H9 (cell line): ENCODE measurements at regions not wholly inside any gene's neighbourhood (a gene's known extent, or its start where the extent isn't known, plus 50 kb on each side); places are given as distances from the start of the nearest gene placed in this dataset.

Experiments
- DNase-seq: peaks from one replicate; pipeline ENCODE4 v3.0.0-alpha.2; 2017
- H2AFZ ChIP-seq: one replicate; pipeline ENCODE4 v1.6.1; 2013; ENCODE audit warnings: mild to moderate bottlenecking, low read length, control low read depth, moderate library complexity
- H2AK5ac ChIP-seq: 2 replicates; pipeline ENCODE4 v1.6.1; 2013; ENCODE audit warnings: low read length, control low read depth, mixed read lengths; ENCODE audit not compliant: insufficient read length
- H2BK120ac ChIP-seq: one replicate; pipeline ENCODE4 v1.6.1; 2013; ENCODE audit warnings: low read depth, mild to moderate bottlenecking, low read length, control low read depth, inconsistent platforms; ENCODE audit not compliant: poor library complexity, severe bottlenecking
- H2BK12ac ChIP-seq: 2 replicates; pipeline ENCODE4 v1.6.1; 2013; ENCODE audit warnings: low read length, control low read depth, mixed read lengths, low read depth; ENCODE audit not compliant: insufficient read length
- H2BK15ac ChIP-seq: 2 replicates; pipeline ENCODE4 v1.6.1; 2013; ENCODE audit warnings: low read depth, low read length, control low read depth
- H2BK20ac ChIP-seq: one replicate; pipeline ENCODE4 v1.6.1; 2013; ENCODE audit warnings: low read depth, mild to moderate bottlenecking, low read length, control low read depth, inconsistent platforms; ENCODE audit not compliant: poor library complexity, severe bottlenecking
- H2BK5ac ChIP-seq: 2 replicates; pipeline ENCODE4 v1.6.1; 2013; ENCODE audit warnings: low read length, control low read depth, mixed read lengths; ENCODE audit not compliant: insufficient read length
- H3K14ac ChIP-seq: 2 replicates; pipeline ENCODE4 v1.6.1; 2013; ENCODE audit warnings: low read length, control low read depth; ENCODE audit not compliant: insufficient read depth
- H3K18ac ChIP-seq: 2 replicates; pipeline ENCODE4 v1.6.1; 2013; ENCODE audit warnings: low read depth, mild to moderate bottlenecking, mixed read lengths, low read length, control low read depth; ENCODE audit not compliant: insufficient read length
- H3K23ac ChIP-seq: 2 replicates; pipeline ENCODE4 v1.6.1; 2013; ENCODE audit warnings: low read length, control low read depth, mixed read lengths, low read depth; ENCODE audit not compliant: insufficient read length
- H3K23me2 ChIP-seq: 2 replicates; pipeline ENCODE4 v1.6.1; 2013; ENCODE audit warnings: low read depth, mild to moderate bottlenecking, mixed read lengths, low read length, control low read depth; ENCODE audit not compliant: insufficient read length, poor library complexity, severe bottlenecking
- H3K27ac ChIP-seq: 2 replicates; pipeline ENCODE4 v1.5.1; 2013; ENCODE audit warnings: low read length, control low read depth, mixed read lengths, low read depth; ENCODE audit not compliant: insufficient read length
- H3K27me3 ChIP-seq: 2 replicates; pipeline ENCODE4 v1.6.1; 2013; ENCODE audit warnings: low read length, control low read depth, inconsistent platforms; ENCODE audit not compliant: insufficient read depth
- H3K4ac ChIP-seq: 2 replicates; pipeline ENCODE4 v1.6.1; 2013; ENCODE audit warnings: low read depth, mild to moderate bottlenecking, control low read depth, inconsistent platforms, low read length, moderate library complexity
- H3K4me1 ChIP-seq: 2 replicates; pipeline ENCODE4 v1.6.1; 2013; ENCODE audit warnings: low read length, control low read depth, inconsistent platforms; ENCODE audit not compliant: insufficient read depth
- H3K4me2 ChIP-seq: 2 replicates; pipeline ENCODE4 v1.6.1; 2013; ENCODE audit warnings: low read length, control low read depth, mixed read lengths; ENCODE audit not compliant: insufficient read length, insufficient read depth
- H3K56ac ChIP-seq: 2 replicates; pipeline ENCODE4 v1.6.1; 2013; ENCODE audit warnings: low read depth, mild to moderate bottlenecking, mixed read lengths, low read length, control low read depth; ENCODE audit not compliant: insufficient read length
- H3K79me1 ChIP-seq: 2 replicates; pipeline ENCODE4 v1.6.1; 2013; ENCODE audit warnings: low read depth, mild to moderate bottlenecking, moderate library complexity, low read length, control low read depth, inconsistent platforms; ENCODE audit not compliant: insufficient read depth, poor library complexity, severe bottlenecking
- H3K79me2 ChIP-seq: 2 replicates; pipeline ENCODE4 v1.6.1; 2013; ENCODE audit warnings: low read length, control low read depth, inconsistent platforms; ENCODE audit not compliant: insufficient read depth
- H3K9ac ChIP-seq: 2 replicates; pipeline ENCODE4 v1.6.1; 2013; ENCODE audit warnings: low read length, control low read depth, mixed read lengths; ENCODE audit not compliant: insufficient read length; ENCODE audit errors: extremely low read depth
- H3K9me3 ChIP-seq: one replicate; pipeline ENCODE4 v1.6.1; 2013; ENCODE audit warnings: low read depth, low read length, inconsistent platforms; ENCODE audit not compliant: control insufficient read depth
- H3T11ph ChIP-seq: one replicate; pipeline ENCODE4 v1.6.1; 2013; ENCODE audit warnings: mild to moderate bottlenecking, low read length, control low read depth, inconsistent platforms
- H4K20me1 ChIP-seq: one replicate; pipeline ENCODE4 v1.6.1; 2013; ENCODE audit not compliant: control insufficient read depth, insufficient read length, insufficient read depth
- H4K5ac ChIP-seq: 2 replicates; pipeline ENCODE4 v1.6.1; 2013; ENCODE audit warnings: low read depth, mild to moderate bottlenecking, mixed read lengths, low read length, control low read depth; ENCODE audit not compliant: insufficient read length
- H4K8ac ChIP-seq: replicated peaks from 2 replicates; pipeline ENCODE4 v1.6.1; 2013; ENCODE audit warnings: low read length, control low read depth, mixed read lengths, low read depth; ENCODE audit not compliant: insufficient read length
- H4K91ac ChIP-seq: 2 replicates; pipeline ENCODE4 v1.6.1; 2013; ENCODE audit warnings: low read depth, mild to moderate bottlenecking, moderate library complexity, mixed read lengths, low read length, control low read depth; ENCODE audit not compliant: insufficient read length
- H3K27ac Mint-ChIP-seq, 3 experiments: 2 replicates in 2 of 3; 3 replicates in 1 of 3; pipeline ENCODE4 v1.8.0; 2020 to 2021; ENCODE audit warnings: mixed read lengths in 3 of 3, mild to moderate bottlenecking in 1 of 3, moderate library complexity in 1 of 3
- H3K27me3 Mint-ChIP-seq: 2 replicates; pipeline ENCODE4 v1.8.0; 2021; ENCODE audit warnings: low read depth, mild to moderate bottlenecking, moderate library complexity, mixed read lengths
- H3K36me3 Mint-ChIP-seq, 3 experiments: 2 replicates in 2 of 3; 3 replicates in 1 of 3; pipeline ENCODE4 v1.8.0; 2020 to 2021; ENCODE audit warnings: low read depth in 3 of 3, mixed read lengths in 3 of 3; ENCODE audit not compliant: insufficient read depth in 1 of 3
- H3K4me1 Mint-ChIP-seq, 2 experiments: 2 replicates each; pipeline ENCODE4 v1.8.0; 2020; ENCODE audit warnings: mixed read lengths in 2 of 2
- H3K4me3 Mint-ChIP-seq, 2 experiments: 2 replicates in 1 of 2; 3 replicates in 1 of 2; pipeline ENCODE4 v1.8.0; 2020 to 2021; ENCODE audit warnings: mild to moderate bottlenecking in 2 of 2, mixed read lengths in 2 of 2, moderate library complexity in 1 of 2
- H3K9me3 Mint-ChIP-seq, 2 experiments: 2 replicates in 1 of 2; 3 replicates in 1 of 2; pipeline ENCODE4 v1.8.0; 2020; ENCODE audit warnings: mild to moderate bottlenecking in 2 of 2, mixed read lengths in 2 of 2, moderate library complexity in 1 of 2
- WGBS: extraction: QIAGEN DNeasy Blood & Tissue Kit; methylation state at CpG from one replicate; pipeline ENCODE4 v1.1.7; 2013; ENCODE audit warnings: missing lambda C conversion rate, low lambda C conversion rate, mixed read lengths; ENCODE audit not compliant: insufficient read length; ENCODE audit errors: extremely low coverage; 5-methylcytosine and 5-hydroxymethylcytosine counted together
- TF ChIP-seq, protein P1 (sequence below): fragments of 200-600 bp; sonication (generic); conservative IDR thresholded peaks from 3 replicates; pipeline ENCODE4 v1.8.0; 2021; ENCODE audit warnings: antibody characterized with exemption, mild to moderate bottlenecking

DNA sequence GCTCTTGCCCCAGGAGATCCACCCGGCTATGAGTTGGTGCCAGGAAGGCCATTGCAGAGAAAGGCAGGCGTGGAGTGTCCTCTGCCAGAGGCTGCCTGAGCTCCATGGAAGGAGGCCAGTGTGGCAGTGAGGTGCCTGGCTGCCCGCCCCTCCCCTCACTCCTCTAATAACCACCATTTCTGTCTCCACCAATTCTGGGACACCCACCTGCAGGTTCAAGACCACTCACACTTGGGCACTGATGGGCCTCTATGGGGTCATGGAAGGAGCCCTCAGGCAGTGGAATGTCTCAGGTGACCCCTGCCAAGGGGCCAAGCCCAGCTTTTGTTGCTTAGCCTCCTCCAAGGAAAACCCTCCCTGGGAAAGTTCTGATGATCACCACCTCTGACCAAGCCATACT, 731.6 kb downstream of the MATN1 start:
- no peak overlapping the region for H3T11ph ChIP-seq

More for the DNA sequence above, 731.6 kb downstream of the MATN1 start:
- Histone ChIP-seq H4K20me1 (no peaks in the 10 kb centered on the region), H3K27ac (no peak overlapping the region), H2AFZ (no peak overlapping the region), H2BK5ac (no peak overlapping the region), H4K91ac (no peak overlapping the region), H3K14ac (no peak overlapping the region), H4K8ac (no peak overlapping the region), H4K5ac (no peak overlapping the region), H2AK5ac (no peak overlapping the region), H3K27me3 (no peaks in the 10 kb centered on the region), H3K79me2 (no peaks in the 10 kb centered on the region), H3K9ac (no peak overlapping the region), H3K18ac (no peak overlapping the region), H3K4me2 (no peak overlapping the region), H3K23me2 (no peaks in the 10 kb centered on the region), H3K9me3 (no peaks in the 10 kb centered on the region), H2BK120ac (no peak overlapping the region), H3K56ac (no peak overlapping the region), H3K79me1 (no peaks in the 10 kb centered on the region), H2BK20ac (no peak overlapping the region), H2BK12ac (no peak overlapping the region), H2BK15ac (no peak overlapping the region), H3K4me1 (no peaks in the 10 kb centered on the region; the same call in 1 of the 2 replicates), H3K23ac (no peak overlapping the region), H3K4ac (no peak overlapping the region)
- Mint-ChIP-seq H3K27ac (no peak overlapping the region; a peak in 1 of 7 replicates), H3K4me1 (peaks cover 15 to 18% of the 10 kb centered on the region in 2 experiments), H3K36me3 (peaks cover 0 to 17% (median 8%) of the 10 kb centered on the region in 3 experiments; a peak in 6 of 7 replicates), H3K9me3 (peaks cover 16 to 17% of the 10 kb centered on the region in 2 experiments), H3K27me3 (peaks cover 11% of the 10 kb centered on the region), H3K4me3 (no peak overlapping the region)
- WGBS, result no CpG with 5 or more reads among the region's 3 CpGs
- TF ChIP-seq, protein P1, sequence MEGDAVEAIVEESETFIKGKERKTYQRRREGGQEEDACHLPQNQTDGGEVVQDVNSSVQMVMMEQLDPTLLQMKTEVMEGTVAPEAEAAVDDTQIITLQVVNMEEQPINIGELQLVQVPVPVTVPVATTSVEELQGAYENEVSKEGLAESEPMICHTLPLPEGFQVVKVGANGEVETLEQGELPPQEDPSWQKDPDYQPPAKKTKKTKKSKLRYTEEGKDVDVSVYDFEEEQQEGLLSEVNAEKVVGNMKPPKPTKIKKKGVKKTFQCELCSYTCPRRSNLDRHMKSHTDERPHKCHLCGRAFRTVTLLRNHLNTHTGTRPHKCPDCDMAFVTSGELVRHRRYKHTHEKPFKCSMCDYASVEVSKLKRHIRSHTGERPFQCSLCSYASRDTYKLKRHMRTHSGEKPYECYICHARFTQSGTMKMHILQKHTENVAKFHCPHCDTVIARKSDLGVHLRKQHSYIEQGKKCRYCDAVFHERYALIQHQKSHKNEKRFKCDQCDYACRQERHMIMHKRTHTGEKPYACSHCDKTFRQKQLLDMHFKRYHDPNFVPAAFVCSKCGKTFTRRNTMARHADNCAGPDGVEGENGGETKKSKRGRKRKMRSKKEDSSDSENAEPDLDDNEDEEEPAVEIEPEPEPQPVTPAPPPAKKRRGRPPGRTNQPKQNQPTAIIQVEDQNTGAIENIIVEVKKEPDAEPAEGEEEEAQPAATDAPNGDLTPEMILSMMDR, result no peak
- DNase-seq, result no peak
